HG02623 (cell line): ENCODE measurements at regions not wholly inside any gene's neighbourhood (a gene's known extent, or its start where the extent isn't known, plus 50 kb on each side); places are given as distances from the start of the nearest gene placed in this dataset.
"Not testable (repeated sequence)": the region's sequence is repeated elsewhere in the genome, so short reads cannot be mapped to it uniquely, and the experiment has no call there.

Experiments used
- ATAC-seq: cut with Tn5 transposase; IDR thresholded peaks from one replicate; pipeline ENCODE4 v1.9.1; 2021; ENCODE audit warnings: moderate library complexity; ENCODE audit not compliant: unreplicated experiment

GRCh38 chr2:47690706-47691325, 92.1 kb upstream of the MSH6 start:
- not testable (repeated sequence) for ATAC-seq

- ATAC-seq, result no peak
These were observed 92.8 kb upstream of the MSH6 start for GRCh38 chr2:47690132-47690531.

- ATAC-seq, result peak; percentile 50
These were observed 93.8 kb upstream of the MSH6 start for GRCh38 chr2:47689118-47689517.

GRCh38 chr2:47688561-47688960, 94.4 kb upstream of the MSH6 start:
- ATAC-seq, result no peak

GRCh38 chr2:47687856-47688255, 95.1 kb upstream of the MSH6 start:
- ATAC-seq, result no peak

GRCh38 chr2:47686018-47686417, 96.9 kb upstream of the MSH6 start:
- no peak for ATAC-seq

GRCh38 chr2:47682216-47682749, 100.7 kb upstream of the MSH6 start:
- ATAC-seq, result no peak

- no peak for ATAC-seq
These were observed 105.6 kb upstream of the KCNK12 start for GRCh38 chr2:47676261-47676926.

GRCh38 chr2:47675196-47675825, 104.5 kb upstream of the KCNK12 start:
- no peak for ATAC-seq

- ATAC-seq, result no peak
These were observed 95.5 kb upstream of the KCNK12 start for GRCh38 chr2:47666332-47666731.

GRCh38 chr2:47664817-47665216, 94.0 kb upstream of the KCNK12 start:
- no peak for ATAC-seq

GRCh38 chr2:47662552-47662951, 91.8 kb upstream of the KCNK12 start:
- no peak for ATAC-seq

GRCh38 chr2:47661310-47661709, 90.5 kb upstream of the KCNK12 start:
- no peak for ATAC-seq

- ATAC-seq, result no peak
These were observed 89.4 kb upstream of the KCNK12 start for GRCh38 chr2:47660168-47660567.

GRCh38 chr2:47658646-47659320, 88.0 kb upstream of the KCNK12 start:
- ATAC-seq, result no peak

GRCh38 chr2:47657886-47658489, 87.2 kb upstream of the KCNK12 start:
- ATAC-seq, result no peak

- ATAC-seq, result no peak
These were observed 86.2 kb upstream of the KCNK12 start for GRCh38 chr2:47656715-47657600.

- ATAC-seq, result no peak
These were observed 84.7 kb upstream of the KCNK12 start for GRCh38 chr2:47655563-47655880.

- ATAC-seq, result peak; percentile 69
These were observed 84.2 kb upstream of the KCNK12 start for GRCh38 chr2:47654790-47655562.
